ENCODE measurements at regions not wholly inside any gene's neighbourhood (a gene's known extent, or its start where the extent isn't known, plus 50 kb on each side); places are given as distances from the start of the nearest gene placed in this dataset.
A peak's percentile ranks its signal among the peaks of the same experiment; 100 is the strongest.
"Not testable (repeated sequence)": the region's sequence is repeated elsewhere in the genome, so short reads cannot be mapped to it uniquely, and the experiment has no call there.

DNA sequence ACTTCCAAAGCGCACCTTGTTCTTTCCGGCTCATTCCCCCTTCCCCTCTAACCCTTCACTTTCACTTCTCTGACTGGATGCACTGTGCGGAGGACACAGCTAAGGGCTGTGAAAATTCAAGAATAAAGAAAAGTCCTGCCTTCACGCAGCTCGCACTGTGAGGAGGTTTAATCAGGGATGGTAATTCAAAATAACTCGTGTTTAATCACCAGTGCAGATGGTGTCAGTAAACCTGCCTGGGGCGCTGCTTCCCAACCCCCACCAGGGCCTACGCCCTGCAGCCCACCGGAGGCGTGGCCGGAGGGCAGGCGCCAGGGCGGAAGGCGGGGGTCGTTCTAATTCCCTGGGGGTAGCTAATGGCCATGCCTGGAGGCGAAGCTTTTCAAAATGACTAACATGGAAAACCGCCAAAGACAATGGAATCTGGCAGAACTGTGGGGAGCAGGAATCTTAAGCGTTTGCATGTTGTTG is 136.6 kb upstream of the NBPF19 start:
- FAIRE-seq; H2AFZ ChIP-seq (ENCODE audit: low read depth, low read length); intact Hi-C loops (cut with micrococcal nuclease); H3K9me3 ChIP-seq (replicated peaks; ENCODE audit: control insufficient read depth, insufficient read depth, low read length); H3K4me1 ChIP-seq (ENCODE audit: control insufficient read depth, extremely low read depth, insufficient read depth, low read length); POLR2A ChIA-PET; CTCF ChIA-PET; DNase-seq (ENCODE audit: low read depth, low spot score); H3K4me3 ChIP-seq (replicated peaks in 1 of 3; ENCODE audit: insufficient read depth in 1 of 3, low read depth in 1 of 3, low read length in 3 of 3); H3K9me1 ChIP-seq (replicated peaks; ENCODE audit: control insufficient read depth, extremely low read depth, insufficient read depth, low read length); BruUV-seq (replicated peaks); H4K20me1 ChIP-seq (replicated peaks; ENCODE audit: control insufficient read depth, extremely low read depth, insufficient read depth, low read length); H3K27me3 ChIP-seq (ENCODE audit: control insufficient read depth in 2 of 2, insufficient read depth in 2 of 2, low read length in 2 of 2); H3K9ac ChIP-seq (replicated peaks; ENCODE audit: extremely low read depth, insufficient read depth, low read length); dilution Hi-C loops (cut with MboI; ENCODE audit: extremely low pct_ligation_motif_present, low sequenced_read_pairs); H3K79me2 ChIP-seq (ENCODE audit: control insufficient read depth, insufficient read depth, low read length); H3K36me3 ChIP-seq (ENCODE audit: control insufficient read depth in 2 of 2, extremely low read depth in 1 of 2, insufficient read depth in 2 of 2, low read length in 2 of 2); H3K27ac ChIP-seq (ENCODE audit: insufficient read depth, low read depth, low read length); H3K4me2 ChIP-seq (ENCODE audit: insufficient read depth, low read length): not testable (repeated sequence)

DNA sequence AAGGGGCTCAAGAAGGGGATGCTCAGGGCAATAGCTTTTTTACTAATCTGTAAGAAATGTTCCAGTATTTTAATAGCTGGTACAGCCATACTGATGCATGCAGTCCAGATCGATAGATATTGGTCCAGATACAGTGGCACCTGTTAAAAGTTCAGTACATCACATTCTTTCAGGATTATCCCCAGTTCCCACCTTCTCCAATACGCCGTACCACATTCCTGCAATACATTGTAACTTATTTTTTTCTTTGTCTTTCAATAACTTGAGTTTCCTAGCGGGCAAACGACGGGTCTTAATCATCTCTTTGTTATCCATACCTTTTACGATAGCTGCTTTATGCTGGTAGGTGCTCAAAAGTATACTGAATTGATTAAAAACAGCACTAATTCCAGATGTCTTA is 136.1 kb upstream of the NBPF19 start:
- dilution Hi-C loops (cut with MboI; ENCODE audit: extremely low pct_ligation_motif_present, low sequenced_read_pairs) = not testable (repeated sequence)

DNA sequence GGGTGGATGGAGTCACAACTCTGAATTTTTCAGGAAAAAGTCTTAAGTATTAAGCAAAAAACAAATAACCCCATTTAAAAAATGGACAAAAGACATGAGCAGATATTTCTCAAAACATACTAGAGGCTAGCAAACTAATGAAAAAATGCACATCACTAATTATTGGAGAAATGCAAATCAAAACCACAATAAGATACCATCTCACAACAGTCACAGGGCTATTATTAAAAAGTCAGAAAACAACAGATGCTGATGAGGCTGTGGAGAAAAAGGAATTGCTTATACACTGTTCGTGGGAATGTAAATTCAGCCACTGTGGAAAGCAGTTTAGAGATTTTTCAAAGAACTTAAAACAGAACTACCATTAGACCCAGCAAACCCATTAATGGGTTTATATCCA is 125.4 kb upstream of the NBPF19 start:
- H3K27ac ChIP-seq (ENCODE audit: insufficient read depth, low read depth, low read length); H3K9me3 ChIP-seq (replicated peaks; ENCODE audit: control insufficient read depth, insufficient read depth, low read length); H3K79me2 ChIP-seq (ENCODE audit: control insufficient read depth, insufficient read depth, low read length); H2AFZ ChIP-seq (ENCODE audit: low read depth, low read length); BruUV-seq (replicated peaks); intact Hi-C loops (cut with micrococcal nuclease); FAIRE-seq; DNase-seq (ENCODE audit: low read depth, low spot score); H3K27me3 ChIP-seq (ENCODE audit: control insufficient read depth in 2 of 2, insufficient read depth in 2 of 2, low read length in 2 of 2); H3K4me1 ChIP-seq (ENCODE audit: control insufficient read depth, extremely low read depth, insufficient read depth, low read length); H4K20me1 ChIP-seq (replicated peaks; ENCODE audit: control insufficient read depth, extremely low read depth, insufficient read depth, low read length); H3K9me1 ChIP-seq (replicated peaks; ENCODE audit: control insufficient read depth, extremely low read depth, insufficient read depth, low read length); H3K36me3 ChIP-seq (ENCODE audit: control insufficient read depth in 2 of 2, extremely low read depth in 1 of 2, insufficient read depth in 2 of 2, low read length in 2 of 2); POLR2A ChIA-PET; H3K9ac ChIP-seq (replicated peaks; ENCODE audit: extremely low read depth, insufficient read depth, low read length); H3K4me2 ChIP-seq (ENCODE audit: insufficient read depth, low read length); CTCF ChIA-PET; dilution Hi-C loops (cut with MboI; ENCODE audit: extremely low pct_ligation_motif_present, low sequenced_read_pairs); H3K4me3 ChIP-seq (replicated peaks in 1 of 3; ENCODE audit: insufficient read depth in 1 of 3, low read depth in 1 of 3, low read length in 3 of 3): not testable (repeated sequence)

More for the DNA sequence above, 136.1 kb upstream of the NBPF19 start:
- H3K4me3 ChIP-seq (replicated peaks in 1 of 3; ENCODE audit: insufficient read depth in 1 of 3, low read depth in 1 of 3, low read length in 3 of 3); H3K36me3 ChIP-seq (ENCODE audit: control insufficient read depth in 2 of 2, extremely low read depth in 1 of 2, insufficient read depth in 2 of 2, low read length in 2 of 2); H3K9me3 ChIP-seq (replicated peaks; ENCODE audit: control insufficient read depth, insufficient read depth, low read length); H3K9ac ChIP-seq (replicated peaks; ENCODE audit: extremely low read depth, insufficient read depth, low read length); H3K79me2 ChIP-seq (ENCODE audit: control insufficient read depth, insufficient read depth, low read length); H3K27ac ChIP-seq (ENCODE audit: insufficient read depth, low read depth, low read length); H3K27me3 ChIP-seq (ENCODE audit: control insufficient read depth in 2 of 2, insufficient read depth in 2 of 2, low read length in 2 of 2); H3K4me2 ChIP-seq (ENCODE audit: insufficient read depth, low read length); CTCF ChIA-PET; POLR2A ChIA-PET; intact Hi-C loops (cut with micrococcal nuclease); BruUV-seq (replicated peaks); H3K4me1 ChIP-seq (ENCODE audit: control insufficient read depth, extremely low read depth, insufficient read depth, low read length); H4K20me1 ChIP-seq (replicated peaks; ENCODE audit: control insufficient read depth, extremely low read depth, insufficient read depth, low read length); H2AFZ ChIP-seq (ENCODE audit: low read depth, low read length); DNase-seq (ENCODE audit: low read depth, low spot score); H3K9me1 ChIP-seq (replicated peaks; ENCODE audit: control insufficient read depth, extremely low read depth, insufficient read depth, low read length): not testable (repeated sequence)
- peak; percentile 18 for FAIRE-seq

DNA sequence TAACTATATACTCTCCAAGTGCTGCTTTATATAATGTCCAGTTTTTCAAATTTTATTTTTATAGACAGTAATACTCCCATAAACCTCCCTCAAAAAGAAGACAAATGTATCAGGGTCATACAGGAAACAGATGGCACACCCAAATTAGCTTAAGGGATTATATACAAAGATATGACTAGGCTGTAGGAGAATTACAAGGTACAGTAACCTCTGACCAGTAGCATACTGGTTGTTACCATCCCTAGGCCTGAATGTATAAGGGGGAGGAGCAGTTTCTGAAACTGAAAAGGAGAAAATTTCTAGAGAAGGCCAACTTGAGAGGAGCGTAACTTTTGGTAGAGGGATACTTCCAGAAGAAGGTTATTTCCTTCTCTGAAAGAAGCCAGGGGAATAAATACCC is 122.6 kb upstream of the NBPF19 start:
- BruUV-seq (replicated peaks); H3K4me2 ChIP-seq (ENCODE audit: insufficient read depth, low read length); H3K27ac ChIP-seq (ENCODE audit: insufficient read depth, low read depth, low read length); DNase-seq (ENCODE audit: low read depth, low spot score); FAIRE-seq; H2AFZ ChIP-seq (ENCODE audit: low read depth, low read length); H3K27me3 ChIP-seq (ENCODE audit: control insufficient read depth in 2 of 2, insufficient read depth in 2 of 2, low read length in 2 of 2); H3K9ac ChIP-seq (replicated peaks; ENCODE audit: extremely low read depth, insufficient read depth, low read length); H3K9me1 ChIP-seq (replicated peaks; ENCODE audit: control insufficient read depth, extremely low read depth, insufficient read depth, low read length); H3K9me3 ChIP-seq (replicated peaks; ENCODE audit: control insufficient read depth, insufficient read depth, low read length); H3K4me3 ChIP-seq (replicated peaks in 1 of 3; ENCODE audit: insufficient read depth in 1 of 3, low read depth in 1 of 3, low read length in 3 of 3); H4K20me1 ChIP-seq (replicated peaks; ENCODE audit: control insufficient read depth, extremely low read depth, insufficient read depth, low read length); dilution Hi-C loops (cut with MboI; ENCODE audit: extremely low pct_ligation_motif_present, low sequenced_read_pairs); H3K4me1 ChIP-seq (ENCODE audit: control insufficient read depth, extremely low read depth, insufficient read depth, low read length); POLR2A ChIA-PET; CTCF ChIA-PET; H3K36me3 ChIP-seq (ENCODE audit: control insufficient read depth in 2 of 2, extremely low read depth in 1 of 2, insufficient read depth in 2 of 2, low read length in 2 of 2); intact Hi-C loops (cut with micrococcal nuclease); H3K79me2 ChIP-seq (ENCODE audit: control insufficient read depth, insufficient read depth, low read length): not testable (repeated sequence)

Measured in endothelial cell of umbilical vein (primary cell).